Ovary (tissue), 7 donors: ENCODE measurements at regions not wholly inside any gene's neighbourhood (a gene's known extent, or its start where the extent isn't known, plus 50 kb on each side); places are given as distances from the start of the nearest gene placed in this dataset.

Source experiments
- DNase-seq, 5 donors: peaks; one replicate each; pipeline ENCODE4 v3.0.0-alpha.2; 2019 to 2020
- H3K27ac ChIP-seq, 2 donors: fragments of 200-600 bp; one replicate each; pipeline versions ENCODE4 v1.5.1 to v1.8.0; 2019 to 2022
- H3K27me3 ChIP-seq: fragments of 200-600 bp; one replicate; pipeline ENCODE4 v1.8.0; 2022
- H3K36me3 ChIP-seq: fragments of 200-600 bp; sonication (generic); one replicate; pipeline ENCODE4 v1.5.1; 2019
- H3K4me1 ChIP-seq: one replicate; pipeline ENCODE4 v1.8.1; 2013; ENCODE audit warnings: mild to moderate bottlenecking, moderate library complexity; ENCODE audit not compliant: insufficient read depth
- H3K4me3 ChIP-seq: fragments of 200-600 bp; sonication (generic); one replicate; pipeline ENCODE4 v1.5.1; 2017
- H3K9me3 ChIP-seq, 2 donors: fragments of 200-600 bp in 1 of 2; sonication (generic) in 1 of 2; one replicate each; pipeline versions ENCODE4 v1.5.1 to v1.8.1; 2013 to 2019; ENCODE audit warnings: mild to moderate bottlenecking in 1 of 2, moderate library complexity in 1 of 2
- EP300 ChIP-seq: sonication (generic); formaldehyde crosslinking; IDR thresholded peaks from one replicate; pipeline ENCODE4 v1.6.1; 2017; ENCODE audit warnings: antibody characterized with exemption
- POLR2A ChIP-seq: fragments of 450-650 bp; IDR thresholded peaks from one replicate; pipeline ENCODE4 v1.6.1; 2017; ENCODE audit warnings: antibody characterized with exemption, mild to moderate bottlenecking, moderate library complexity
- WGBS, 3 donors: extraction: QIAGEN DNeasy Blood & Tissue Kit in 1 of 3; methylation state at CpG; one replicate each; pipeline versions ENCODE4 v1.1.5 to v1.1.7; 2013 to 2017; 5-methylcytosine and 5-hydroxymethylcytosine counted together
- intact Hi-C, 4 donors: fragments of 100-400 bp; cut with DNase I; formaldehyde crosslinking; loops; one replicate each; pipeline versions ENCODE4 v1.11.0 to v1.15.1; 2022 to 2023
- TF ChIP-seq, protein P1 (sequence below), 3 donors: fragments of 450-650 bp in 2 of 3; fragments of 200-600 bp in 1 of 3; IDR thresholded peaks; one replicate each; pipeline versions ENCODE4 v1.5.1 to v1.8.0; 2016 to 2022; ENCODE audit warnings: antibody characterized with exemption in 3 of 3, mild to moderate bottlenecking in 1 of 3
- donor health status: DM: no; HTN: no; CAD: no; lungs with moderate emphysema.
- donor health status: DM: no; HTN: no; CAD: no.
- donor health status: Bipolar disorder and iron deficiency.
- donor health status: DM: no; HTN: no; CAD: no.
- donor health status: DM: yes; HTN: yes; CAD: no.

DNA sequence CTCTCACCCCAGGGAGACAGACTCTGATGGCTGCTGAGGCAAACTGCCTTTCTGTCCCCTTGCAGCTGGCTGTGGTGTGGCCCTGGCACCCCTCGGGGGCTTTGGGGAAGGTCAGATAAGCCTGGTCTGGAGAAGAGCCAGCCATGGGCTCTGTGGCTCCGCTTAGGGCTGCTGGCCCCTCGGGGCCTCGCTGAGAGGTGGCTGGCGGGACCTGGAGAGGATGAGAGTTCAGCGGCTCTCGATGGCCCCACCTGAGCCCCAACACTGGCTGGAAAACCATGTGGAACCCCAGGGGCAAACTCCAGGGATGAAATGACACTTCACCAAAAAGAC is 56.1 kb upstream of the ASAP2 start:
- intact Hi-C loops, result no loop called here
- DNase-seq, result no peak
- no peaks in the 10 kb centered on the region for H3K9me3 ChIP-seq

DNA sequence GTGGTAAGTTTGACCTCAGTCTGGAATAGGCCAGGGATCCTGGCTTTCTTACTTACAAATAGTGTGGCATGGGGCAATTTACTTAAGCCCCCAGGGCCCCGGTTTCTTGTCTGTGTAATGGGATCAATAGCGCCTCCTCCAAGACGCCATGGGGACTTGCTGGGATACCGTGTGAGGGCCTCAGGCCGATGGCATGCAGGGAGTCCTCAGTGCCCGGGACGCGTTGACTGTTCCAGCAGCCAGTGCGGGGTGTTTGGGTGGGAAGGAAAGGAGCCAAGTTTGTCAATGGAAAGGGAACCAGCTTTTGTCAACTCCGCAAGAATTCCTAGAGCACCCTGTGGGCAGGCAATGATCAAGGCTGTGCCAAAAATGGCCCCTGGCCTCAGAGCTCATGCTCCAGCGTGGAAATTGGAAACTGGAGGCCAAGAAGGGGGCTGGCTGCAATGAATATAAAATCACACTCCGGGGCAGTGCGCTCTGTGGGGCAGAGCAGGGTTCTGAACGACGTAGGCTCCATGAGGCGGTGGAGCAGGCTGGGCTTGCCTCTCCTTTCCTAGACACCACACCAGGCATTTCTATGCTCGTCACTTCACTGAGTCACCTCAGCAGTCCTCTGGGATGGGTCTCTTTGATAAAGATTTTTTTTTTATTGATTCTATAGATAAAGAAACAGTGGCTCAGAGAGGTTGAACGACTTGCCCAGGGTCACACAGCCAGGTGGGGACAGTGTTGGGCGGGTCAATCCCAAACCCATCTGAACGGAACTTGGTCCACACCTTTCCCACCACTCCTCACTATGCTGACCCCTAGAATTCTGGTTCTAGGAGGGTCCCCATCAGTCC is 56.7 kb upstream of the ASAP2 start:
- no peaks in the 10 kb centered on the region for H3K4me1 ChIP-seq
- intact Hi-C loops, result loop anchor here (5.0 to 10.0 kb wide), 6 partner anchors 55 to 275 kb away; partner anchors contain the start of genes ASAP2 (in 1 of the 4), CPSF3 (in 1 of the 4) and ITGB1BP1 (in 1 of the 4)
- H3K27ac ChIP-seq, result no peak overlapping the region
- TF ChIP-seq POLR2A (no peak), EP300 (no peak)
- TF ChIP-seq, protein P1, sequence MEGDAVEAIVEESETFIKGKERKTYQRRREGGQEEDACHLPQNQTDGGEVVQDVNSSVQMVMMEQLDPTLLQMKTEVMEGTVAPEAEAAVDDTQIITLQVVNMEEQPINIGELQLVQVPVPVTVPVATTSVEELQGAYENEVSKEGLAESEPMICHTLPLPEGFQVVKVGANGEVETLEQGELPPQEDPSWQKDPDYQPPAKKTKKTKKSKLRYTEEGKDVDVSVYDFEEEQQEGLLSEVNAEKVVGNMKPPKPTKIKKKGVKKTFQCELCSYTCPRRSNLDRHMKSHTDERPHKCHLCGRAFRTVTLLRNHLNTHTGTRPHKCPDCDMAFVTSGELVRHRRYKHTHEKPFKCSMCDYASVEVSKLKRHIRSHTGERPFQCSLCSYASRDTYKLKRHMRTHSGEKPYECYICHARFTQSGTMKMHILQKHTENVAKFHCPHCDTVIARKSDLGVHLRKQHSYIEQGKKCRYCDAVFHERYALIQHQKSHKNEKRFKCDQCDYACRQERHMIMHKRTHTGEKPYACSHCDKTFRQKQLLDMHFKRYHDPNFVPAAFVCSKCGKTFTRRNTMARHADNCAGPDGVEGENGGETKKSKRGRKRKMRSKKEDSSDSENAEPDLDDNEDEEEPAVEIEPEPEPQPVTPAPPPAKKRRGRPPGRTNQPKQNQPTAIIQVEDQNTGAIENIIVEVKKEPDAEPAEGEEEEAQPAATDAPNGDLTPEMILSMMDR (IDR thresholded peaks at IDR 0.05), result no peak
- H3K36me3 ChIP-seq, result no peaks in the 10 kb centered on the region
- H3K4me3 ChIP-seq, result no peak overlapping the region
- DNase-seq, result no peak
- 88 to 91% (median 91%) methylated on average over 20 of the region's 20 CpGs for WGBS, 3 donors
- H3K9me3 ChIP-seq, result no peaks in the 10 kb centered on the region
- H3K27me3 ChIP-seq, result no peaks in the 10 kb centered on the region

More for the DNA sequence above, 56.1 kb upstream of the ASAP2 start:
- no peaks in the 10 kb centered on the region for H3K27me3 ChIP-seq
- H3K27ac ChIP-seq, result no peak overlapping the region
- H3K4me1 ChIP-seq, result no peaks in the 10 kb centered on the region
- H3K36me3 ChIP-seq, result no peaks in the 10 kb centered on the region
- no peak overlapping the region for H3K4me3 ChIP-seq
- TF ChIP-seq POLR2A (no peak), EP300 (no peak)
- TF ChIP-seq, protein P1 (IDR thresholded peaks at IDR 0.05), result no peak
- WGBS, 3 donors, result 84 to 87% (median 87%) methylated on average over 7 of the region's 7 CpGs

DNA sequence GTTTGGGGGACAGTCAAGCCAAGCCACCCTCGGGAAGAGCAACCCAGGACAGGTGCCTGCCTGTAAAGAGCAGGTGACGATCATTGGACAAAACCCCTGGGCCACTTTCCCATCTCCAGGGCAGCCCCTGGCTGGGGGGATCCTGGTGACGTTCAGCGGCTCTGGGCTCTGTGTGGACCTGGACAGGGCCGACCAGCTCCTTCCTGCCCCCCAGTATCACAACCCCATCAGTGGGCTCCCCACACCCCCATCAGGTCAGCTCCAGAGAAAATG is 57.3 kb upstream of the ASAP2 start:
- intact Hi-C loops, result loop anchor here (5.0 to 10.0 kb wide), 6 partner anchors 55 to 275 kb away; partner anchors contain the start of genes ASAP2 (in 1 of the 4), CPSF3 (in 1 of the 4) and ITGB1BP1 (in 1 of the 4)
- no peak for DNase-seq
- Histone ChIP-seq H3K4me1 (no peaks in the 10 kb centered on the region), H3K27ac (no peak overlapping the region), H3K9me3 (no peaks in the 10 kb centered on the region), H3K36me3 (no peaks in the 10 kb centered on the region), H3K27me3 (no peaks in the 10 kb centered on the region), H3K4me3 (no peak overlapping the region)
- WGBS, 3 donors, result 87 to 92% (median 91%) methylated on average over 5 of the region's 5 CpGs
- no peak for TF ChIP-seq POLR2A

DNA sequence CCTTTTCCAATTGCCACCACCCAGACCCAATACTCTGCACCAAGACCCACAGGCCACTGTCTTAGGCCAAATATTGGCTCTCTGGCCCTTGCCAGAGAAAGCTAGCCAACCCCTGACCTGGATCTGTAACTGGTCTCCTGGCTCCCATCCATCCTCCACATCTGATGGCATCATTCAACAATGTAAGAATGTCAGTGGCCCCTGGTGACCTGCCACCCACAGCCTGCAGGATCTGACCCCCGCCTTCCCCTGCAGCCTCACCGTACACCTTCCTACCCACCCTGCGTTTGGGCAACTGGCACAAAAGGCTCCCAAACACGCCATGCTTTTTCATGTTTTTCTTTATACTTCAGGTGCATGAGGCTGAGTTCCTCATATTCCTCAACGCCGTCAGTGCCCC is 60.0 kb upstream of the ASAP2 start:
- Histone ChIP-seq H3K9me3 (no peaks in the 10 kb centered on the region), H3K27ac (no peak overlapping the region), H3K4me1 (no peaks in the 10 kb centered on the region), H3K4me3 (no peak overlapping the region), H3K27me3 (no peaks in the 10 kb centered on the region), H3K36me3 (no peaks in the 10 kb centered on the region)
- intact Hi-C loops, result loop anchor here (5.0 to 10.0 kb wide), 6 partner anchors 58 to 278 kb away; partner anchors contain the start of genes ASAP2 (in 1 of the 4), CPSF3 (in 1 of the 4) and ITGB1BP1 (in 1 of the 4)
- no peak for DNase-seq
- 90 to 93% (median 92%) methylated on average over 6 of the region's 6 CpGs for WGBS, 3 donors
- TF ChIP-seq EP300 (no peak), POLR2A (no peak)
- TF ChIP-seq, protein P1 (IDR thresholded peaks at IDR 0.05), result no peak
